Amniotic epithelial cell (primary cell): ENCODE measurements at regions not wholly inside any gene's neighbourhood (a gene's known extent, or its start where the extent isn't known, plus 50 kb on each side); places are given as distances from the start of the nearest gene placed in this dataset.
A peak's percentile ranks its signal among the peaks of the same experiment; 100 is the strongest.

Source experiments
- DNase-seq: peaks from one replicate; pipeline ENCODE4 v3.0.0-alpha.2; 2010; ENCODE audit warnings: low read depth

DNA sequence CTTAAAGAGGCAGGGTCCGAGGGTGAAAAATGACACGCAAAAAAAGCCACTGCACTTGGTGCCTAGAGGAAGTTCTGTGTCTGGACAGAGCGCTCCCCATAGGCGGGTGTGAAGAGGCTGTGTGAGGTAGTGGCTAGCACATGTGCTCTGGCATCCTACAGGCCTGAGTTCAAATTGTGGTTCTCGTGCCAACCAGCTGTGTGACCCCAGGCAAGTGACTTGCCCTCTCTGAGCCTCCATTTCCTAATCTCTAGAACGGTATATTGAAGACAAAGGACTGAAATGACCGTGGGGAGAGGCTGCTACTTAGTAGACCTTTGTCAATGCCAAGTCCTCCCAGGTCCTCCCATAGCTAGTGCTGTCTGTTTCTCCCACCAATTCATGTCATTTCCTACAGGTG lies 79.1 kb upstream of the MYL10 start:
- no peak for DNase-seq

DNA sequence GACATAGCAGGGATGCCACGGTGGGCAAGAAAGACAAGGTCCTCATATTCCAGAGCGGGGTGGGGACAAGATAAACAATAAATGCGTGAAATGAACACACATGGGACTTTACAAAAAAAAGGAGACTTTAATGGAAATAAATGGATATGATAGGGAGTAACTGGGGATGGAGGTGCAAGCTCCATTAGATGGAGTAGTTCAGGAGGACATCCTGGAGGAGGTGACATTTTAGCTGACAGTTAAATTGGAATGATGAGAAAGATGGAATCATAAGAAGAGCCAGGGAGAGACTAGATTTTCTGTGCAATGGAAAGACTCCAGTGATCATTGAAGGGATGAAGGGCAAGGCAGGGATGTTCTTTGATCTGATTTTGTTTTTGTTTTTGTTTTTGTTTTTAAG lies 83.6 kb upstream of the MYL10 start:
- DNase-seq: no peak

DNA sequence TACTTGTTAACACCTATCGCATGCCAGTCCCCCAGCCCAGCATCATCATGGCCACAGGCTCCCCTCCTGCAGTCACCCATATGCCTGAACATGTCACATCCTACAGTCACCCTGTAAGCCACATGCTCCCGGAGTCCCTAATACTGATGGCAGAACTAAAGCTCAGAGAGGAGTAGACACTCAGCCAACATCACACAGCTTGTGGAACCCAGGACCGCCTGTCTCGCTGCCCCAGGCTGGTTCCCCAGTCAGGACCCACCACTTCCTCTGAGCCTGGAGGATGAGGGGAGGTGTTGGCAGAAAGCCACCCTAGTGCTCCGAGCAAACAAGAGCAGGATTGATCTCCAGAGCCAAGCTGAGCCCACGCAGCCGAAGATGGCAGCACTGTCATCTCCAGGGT lies 85.0 kb upstream of the MYL10 start:
- DNase-seq: no peak

DNA sequence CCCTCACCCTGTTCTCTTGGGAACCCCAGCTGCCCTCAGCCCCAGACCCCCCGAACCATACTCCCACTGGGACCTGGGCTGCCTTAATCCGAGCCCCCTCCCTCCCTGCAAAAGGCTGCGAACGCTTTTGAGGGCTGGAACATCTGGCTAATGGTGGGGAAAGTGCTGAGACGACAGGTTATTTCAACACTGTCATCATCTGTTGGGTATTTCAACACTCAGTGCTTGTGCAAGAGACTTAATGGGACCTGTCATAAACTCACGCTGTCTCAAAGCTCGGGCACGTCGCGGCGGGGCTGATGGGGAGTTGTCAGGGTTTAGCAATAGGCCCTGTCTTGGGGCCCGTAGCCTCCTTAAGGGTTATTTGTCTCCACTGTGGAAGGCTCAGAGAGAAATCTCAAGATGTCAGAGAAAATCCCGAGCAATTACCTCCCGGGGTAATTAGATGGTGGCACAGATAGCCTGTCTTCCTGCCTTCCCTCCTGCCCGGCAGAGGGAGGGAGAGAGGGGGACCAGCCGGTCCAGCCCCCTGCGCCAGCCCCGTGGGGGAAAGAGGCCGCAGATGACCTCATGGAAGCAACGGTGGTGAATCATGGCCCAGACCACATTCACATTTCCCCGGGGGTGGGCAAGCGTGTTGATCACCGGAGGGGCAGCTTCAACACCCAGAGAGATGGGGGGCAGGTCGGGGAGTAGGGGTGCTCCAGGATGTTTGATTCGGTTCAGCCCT lies 88.7 kb upstream of the MYL10 start:
- DNase-seq: peak; percentile 96

DNA sequence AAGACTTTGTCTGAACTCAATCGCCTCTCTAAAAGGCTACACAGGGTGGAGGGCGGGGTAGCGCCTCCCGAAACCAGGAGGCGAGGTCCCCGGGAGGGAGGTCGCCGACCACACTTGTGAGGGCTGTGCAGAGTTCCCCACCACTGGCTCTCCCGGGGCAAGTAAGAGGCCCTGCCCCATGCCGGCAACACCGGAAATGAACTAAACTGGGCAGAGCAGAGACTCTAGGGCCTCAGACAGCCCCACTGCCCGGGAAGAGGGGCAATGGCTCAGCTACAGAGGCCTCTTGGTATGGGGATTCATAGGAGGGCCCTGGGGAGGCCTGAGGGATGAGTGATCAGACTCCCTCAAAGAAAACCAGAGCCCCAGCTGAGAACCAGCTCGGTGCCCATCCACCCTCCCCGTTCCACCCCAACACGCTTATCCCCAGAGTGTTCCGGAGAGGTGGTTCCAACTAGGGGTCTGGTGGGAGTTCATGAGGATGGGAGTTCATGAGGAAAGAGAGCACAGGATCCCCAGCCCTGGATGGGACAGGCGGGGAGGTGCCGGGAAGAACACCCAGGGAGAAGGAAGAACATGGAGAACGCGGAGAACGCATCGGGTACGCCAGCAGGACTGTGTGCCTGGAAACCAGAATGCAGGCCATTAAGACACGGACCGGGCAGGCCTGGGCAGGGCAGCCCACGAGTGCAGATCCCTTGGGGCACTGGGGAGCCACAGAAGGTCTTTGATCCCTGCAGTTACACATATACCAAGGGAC lies 89.4 kb upstream of the MYL10 start:
- peak; percentile 75 for DNase-seq

DNA sequence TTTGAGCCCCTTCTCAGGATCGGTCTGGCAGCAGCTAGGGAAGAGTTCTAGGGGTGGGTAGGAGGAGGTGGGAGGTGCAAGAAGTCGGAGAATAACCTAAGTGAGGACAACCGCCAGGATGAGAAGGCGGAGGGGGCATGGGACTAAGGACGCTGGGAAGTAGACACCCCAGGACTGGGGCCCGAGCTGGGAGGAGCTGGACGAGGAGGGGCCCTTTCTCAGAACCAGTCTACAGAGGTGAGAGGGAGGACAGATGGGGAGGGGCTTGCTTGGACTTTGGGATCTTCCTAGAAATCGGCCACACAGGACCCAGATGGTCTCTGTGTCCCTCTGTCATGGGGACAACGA lies 90.0 kb upstream of the MYL10 start:
- DNase-seq: no peak

DNA sequence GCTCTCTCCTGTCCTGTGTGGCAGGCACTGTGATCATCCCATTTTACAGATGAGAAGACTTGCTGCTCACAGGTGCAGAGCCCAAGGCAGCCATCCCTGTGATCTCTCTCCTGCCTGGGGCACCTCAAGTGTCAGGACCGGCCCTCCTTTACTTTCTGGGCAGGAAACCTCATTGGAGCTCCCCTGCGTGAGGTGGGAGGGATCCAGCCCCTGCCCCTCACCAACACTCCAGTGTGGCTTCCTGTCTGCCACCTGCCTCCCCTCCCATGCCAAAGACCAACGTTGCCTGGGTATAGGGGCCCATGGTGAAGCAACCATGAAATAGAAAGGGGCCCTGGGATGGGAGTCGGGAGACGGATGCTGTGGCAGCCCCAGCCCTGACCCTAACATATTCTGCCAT lies 91.2 kb upstream of the MYL10 start:
- DNase-seq: no peak

DNA sequence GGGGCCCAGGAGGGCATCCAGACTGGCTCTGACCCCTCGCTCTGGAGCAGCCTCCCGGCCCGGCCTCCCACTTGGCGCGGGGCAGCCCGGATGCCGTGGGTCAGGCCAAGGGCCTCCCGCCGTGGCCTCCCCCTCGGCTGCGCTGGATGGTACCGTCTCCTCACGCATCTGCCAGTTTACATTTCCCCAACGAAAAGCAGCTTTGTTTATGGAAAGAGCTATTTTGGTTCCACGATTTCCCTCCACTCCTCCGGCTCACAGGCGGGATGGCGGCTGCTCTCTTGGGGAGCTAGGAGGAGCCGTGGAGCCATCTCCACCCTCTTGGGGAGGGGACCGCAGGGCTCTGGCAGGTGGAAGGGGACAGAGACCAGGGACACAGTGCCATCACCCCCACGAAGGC lies 93.2 kb upstream of the MYL10 start:
- DNase-seq: peak; percentile 53

DNA sequence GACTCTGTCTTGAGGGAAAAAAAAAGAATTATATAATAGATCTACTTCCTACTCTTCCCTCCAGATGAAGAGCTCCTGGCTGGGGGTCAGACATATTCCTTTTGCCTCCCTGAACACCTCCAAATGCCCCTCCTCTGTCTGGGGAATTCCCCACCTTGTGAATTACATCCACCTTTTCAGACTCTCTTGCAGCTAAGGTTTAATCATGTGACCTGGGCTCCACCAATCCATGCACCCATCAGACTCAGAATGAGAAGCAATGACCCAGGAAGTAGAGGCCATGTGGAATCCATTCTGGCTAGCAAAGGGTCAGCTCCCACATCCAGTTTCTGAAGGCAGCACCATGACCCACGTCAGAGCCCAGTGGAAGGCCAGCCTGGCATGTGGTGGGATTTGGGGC lies 93.6 kb upstream of the CUX1 start:
- DNase-seq: no peak

DNA sequence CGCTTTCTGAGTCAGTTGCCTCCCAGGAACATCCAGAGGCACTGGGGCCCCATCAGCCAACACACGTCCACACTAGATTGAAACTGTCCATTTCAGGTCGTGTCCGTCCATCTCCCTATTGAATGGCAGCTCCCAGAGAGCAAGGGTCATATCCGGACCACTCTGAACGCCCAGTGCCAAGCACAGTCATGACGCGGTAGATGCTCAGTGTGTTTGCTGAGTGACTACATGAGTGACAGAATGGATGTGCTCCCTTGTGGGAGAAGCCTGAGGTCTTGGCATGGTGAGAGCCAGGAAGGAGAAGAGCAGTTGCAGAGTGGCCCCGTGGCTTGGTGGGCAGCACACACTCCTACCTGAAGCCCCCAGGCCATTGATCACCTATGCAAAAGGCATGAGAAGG lies 92.5 kb upstream of the CUX1 start:
- DNase-seq: no peak

DNA sequence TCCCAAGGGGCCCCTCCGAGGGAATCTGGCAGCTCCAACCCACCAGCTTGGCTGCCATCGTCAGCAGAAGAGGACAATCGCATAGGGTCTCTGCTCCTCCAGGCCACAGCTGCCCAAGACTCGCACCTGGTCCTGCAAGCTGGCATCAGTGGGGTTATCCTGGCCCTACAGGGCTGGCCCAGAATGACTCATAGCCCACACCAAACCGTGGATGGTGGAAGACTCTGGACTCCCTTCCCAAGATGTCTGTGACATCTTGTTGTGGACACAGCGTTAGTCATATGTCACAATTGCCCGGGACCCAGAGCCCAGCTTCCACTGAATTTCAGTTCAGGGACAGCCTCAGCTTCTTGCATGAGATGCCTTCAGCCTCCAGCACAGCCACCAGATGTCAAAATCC lies 91.5 kb upstream of the CUX1 start:
- DNase-seq: no peak

DNA sequence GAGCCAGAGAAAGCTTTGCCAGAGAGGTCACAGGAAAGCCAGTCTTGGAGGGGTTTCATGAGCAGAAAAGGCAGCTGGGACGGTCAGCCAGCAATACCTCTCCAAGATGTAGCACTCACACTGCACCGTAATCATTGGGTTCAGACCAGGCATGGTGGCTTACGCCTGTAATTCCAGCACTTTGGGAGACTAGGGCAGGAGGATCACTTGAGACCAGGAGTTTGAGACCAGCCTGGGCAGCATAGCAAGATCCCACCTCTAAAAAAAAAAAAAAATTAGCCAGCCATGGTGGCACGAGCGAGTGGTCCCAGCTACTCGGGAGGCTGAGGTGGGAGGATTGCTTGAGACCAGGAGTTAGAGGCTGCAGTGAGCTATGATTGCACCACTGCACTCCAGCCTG lies 90.2 kb upstream of the CUX1 start:
- no peak for DNase-seq

DNA sequence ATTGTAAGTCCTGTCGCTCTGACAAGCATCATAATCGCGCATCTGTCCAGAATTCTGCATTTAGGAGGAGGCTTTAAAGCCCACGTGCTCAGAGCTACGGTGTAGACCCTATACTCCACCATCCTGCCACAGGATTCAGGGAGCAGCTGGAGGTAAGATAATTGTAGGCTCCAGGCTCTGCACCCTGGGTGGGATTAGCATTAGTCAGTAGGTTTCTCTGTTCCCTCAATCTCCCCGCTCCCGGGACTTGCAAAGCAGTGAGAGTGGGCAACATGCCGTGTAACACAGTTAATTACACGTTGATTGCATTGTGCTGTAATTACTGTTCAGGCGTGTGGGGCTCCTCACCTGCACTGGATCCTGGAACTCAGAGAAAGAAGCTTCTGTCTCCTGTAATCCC lies 89.3 kb upstream of the CUX1 start:
- no peak for DNase-seq

DNA sequence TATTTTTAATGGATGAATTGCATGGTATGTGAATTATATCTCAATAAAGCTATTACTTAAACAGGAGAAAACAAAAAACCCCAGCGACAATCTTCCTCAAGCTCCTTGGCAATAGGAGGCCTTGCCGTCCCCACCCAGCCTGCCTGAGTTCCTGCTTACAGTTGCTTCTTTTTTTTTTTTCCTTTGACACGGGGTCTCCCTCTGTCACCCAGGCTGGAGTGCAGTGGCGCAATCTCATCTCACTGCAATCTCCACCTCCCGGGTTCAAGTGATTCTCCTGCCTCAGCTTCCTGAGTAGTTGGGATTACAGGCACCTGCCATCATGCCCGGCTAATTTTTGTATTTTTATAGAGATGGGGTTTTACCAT lies 88.6 kb upstream of the CUX1 start:
- peak; percentile 33 for DNase-seq

DNA sequence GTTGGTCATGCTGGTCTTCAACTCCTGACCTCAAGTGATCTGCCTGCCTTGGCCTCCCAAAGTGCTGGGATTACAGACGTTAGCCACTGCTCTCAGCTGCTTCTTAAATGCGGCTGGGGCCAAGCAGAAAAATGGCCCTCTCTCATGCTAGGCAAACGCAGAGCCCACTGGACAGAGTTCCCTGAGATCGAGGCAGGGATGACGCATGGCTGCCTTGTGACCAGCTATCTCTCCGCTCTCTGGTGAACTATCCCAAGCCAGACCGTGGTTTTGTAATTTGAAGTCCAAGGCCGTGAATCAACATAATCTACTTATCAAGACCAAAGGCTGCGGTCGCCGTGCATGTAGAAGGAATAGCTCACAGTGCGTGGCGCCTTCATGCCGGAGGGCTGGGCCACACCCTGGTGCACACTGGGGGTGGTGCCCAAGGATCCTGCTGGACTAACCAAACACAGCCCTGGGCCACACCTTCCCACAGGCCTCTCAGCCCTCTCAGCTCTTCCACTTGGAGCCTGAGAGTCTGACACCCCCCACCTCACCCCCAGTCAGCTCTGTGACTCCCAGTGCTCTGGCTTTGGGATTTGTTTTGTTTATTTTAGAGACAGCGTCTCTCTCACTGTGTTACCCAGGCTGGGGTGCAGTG lies 88.1 kb upstream of the CUX1 start:
- DNase-seq: peak; percentile 100

DNA sequence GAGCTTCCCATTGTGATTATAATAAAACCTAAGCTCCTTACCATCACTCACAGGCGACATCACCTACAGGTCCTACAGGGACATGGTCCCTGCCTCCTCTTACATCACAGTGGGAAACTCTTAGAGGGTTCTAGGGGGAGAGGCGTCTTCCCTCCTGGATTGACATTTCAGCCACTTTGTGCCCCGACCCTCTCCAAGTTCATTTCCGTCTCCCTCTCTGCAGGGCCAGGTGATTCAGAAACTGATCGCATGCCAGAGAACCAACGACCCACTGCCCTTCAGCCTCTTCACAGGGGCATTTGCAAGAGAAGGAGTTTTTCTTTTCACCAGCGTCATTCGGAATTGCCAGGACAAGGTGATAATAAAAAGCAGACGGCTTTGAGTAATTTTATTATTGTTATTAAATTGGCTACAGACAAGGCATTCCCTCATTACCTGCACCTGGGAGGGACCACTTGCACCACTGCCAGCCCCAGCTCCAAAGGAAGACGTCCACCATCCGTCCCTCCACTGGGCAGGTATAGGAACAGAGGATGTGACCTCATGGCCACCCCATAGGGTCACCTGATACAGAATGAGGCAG lies 85.8 kb upstream of the CUX1 start:
- DNase-seq: no peak

DNA sequence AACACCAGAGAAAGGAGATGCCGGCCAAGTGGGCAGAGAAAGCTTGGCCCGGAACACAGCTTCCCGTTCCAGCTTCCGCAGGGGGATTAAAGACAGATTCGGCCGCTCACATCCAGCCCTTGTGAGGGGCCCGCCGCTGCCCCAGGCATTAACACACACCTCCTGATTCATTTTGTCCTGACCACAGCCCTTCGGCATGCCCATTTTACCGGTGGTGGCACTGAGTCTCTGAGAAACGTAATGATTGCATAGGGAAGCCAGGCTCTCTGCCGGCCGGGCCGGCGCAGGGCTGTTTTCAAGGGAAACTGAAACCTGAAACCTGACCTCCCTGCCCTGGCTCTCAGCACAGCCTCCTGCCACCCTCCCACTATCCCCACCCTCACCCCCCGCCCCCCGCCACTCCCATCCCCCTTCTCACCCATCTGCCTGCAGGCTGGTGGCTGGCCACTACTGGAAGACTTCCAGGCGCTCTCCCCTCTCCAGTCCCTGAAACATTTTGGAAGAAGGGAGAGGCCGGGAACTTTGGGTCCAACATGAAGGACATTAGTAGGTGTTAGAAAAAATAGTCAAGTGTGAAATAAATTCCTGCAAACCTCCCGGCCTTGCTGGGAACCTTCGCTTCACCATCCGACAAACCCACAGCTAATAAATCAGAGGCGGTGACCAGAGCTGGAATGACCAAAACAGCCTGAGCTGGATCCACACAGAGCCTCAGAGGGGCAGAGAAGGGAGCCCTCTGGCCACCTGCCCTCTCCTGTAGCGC lies 83.5 kb upstream of the CUX1 start:
- peak; percentile 80 for DNase-seq

DNA sequence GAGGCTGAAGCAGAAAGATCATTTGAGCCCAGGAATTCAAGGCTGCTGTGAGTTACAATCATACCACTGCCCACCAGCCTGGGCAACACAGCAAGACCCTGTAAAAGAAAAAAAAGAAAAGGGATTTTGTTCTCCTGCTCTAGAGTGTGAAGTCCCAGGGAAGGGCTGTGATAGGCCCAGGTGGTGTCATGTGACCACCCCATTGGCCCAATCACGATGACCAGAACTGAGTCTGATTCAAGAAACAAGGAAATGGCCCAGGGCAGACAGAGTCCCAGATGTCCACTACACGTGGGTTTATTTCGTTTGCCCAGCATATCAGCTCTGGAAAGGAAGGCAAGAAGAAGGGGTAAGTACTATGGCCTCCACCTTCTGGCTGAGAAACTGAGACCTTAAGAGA lies 81.3 kb upstream of the CUX1 start:
- no peak for DNase-seq

DNA sequence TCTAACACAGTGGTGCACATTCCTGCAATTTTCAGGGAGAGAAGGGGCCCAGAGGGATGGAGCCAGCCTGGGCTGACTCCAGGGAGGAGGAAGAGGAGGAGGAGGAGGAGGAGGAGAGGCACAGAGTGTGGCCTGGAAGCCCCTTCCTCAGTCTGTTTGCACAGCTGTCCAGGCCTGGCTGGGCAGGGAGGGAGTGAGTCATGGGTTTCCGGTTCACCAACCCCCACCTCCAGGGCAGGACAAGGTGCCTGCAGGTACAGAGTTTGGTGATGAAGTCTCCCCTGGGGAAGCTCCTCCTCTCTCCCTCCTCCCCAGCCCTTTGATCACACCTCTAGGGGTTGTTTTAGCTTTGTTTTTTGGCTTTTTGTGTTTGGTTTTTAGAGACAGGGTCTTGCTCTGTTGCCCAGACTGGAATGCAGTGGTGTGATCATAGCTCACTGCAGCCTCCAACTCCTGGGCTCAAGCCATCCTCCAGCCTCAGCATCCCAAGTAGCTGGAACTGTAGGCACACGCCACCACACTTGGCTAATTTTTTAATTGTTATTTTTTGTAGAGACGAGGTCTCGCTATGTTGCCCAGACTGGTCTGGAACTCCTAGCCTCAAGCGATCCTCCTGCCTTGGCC lies 77.5 kb upstream of the CUX1 start:
- DNase-seq: no peak

DNA sequence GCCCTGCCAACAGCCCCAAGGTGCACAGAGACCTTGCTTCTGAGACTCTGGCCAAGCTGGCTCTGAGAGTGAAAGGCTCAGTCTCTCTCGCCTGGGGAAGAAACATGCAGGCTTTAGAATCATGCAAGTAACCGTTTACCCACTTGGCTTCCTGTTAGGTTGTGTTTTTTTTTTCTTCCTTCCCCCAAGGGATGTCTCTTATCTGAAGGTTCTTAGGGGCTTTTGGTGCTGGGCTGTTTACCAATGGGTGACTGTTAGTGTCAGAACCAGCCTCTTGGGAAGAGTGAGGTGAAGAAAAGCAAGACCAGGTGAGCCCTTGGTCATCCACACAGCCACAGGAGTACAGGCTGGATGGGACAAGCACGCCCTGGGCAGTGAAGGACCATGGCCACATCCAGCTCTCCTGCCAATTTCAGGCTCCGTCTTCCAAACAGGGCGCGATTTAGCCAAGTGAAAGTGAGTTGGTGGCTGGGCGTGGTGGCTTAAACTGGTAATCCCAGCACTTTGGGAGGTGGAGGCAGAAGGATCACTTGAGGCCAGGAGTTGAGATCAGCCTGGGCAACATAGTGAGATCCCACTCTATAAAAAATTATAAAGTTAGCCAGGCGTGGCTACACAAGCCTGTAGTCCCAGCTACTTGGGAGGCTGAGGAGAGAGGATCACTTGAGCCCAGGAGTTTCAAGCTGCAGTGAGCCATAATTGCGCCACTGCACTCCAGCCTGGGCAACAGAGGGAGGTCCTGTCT lies 76.3 kb upstream of the CUX1 start:
- no peak for DNase-seq
